NCI-H2171 treated with DMSO at 0.1 percent for 48 hours (cell line): ENCODE measurements at regions not wholly inside any gene's neighbourhood (a gene's known extent, or its start where the extent isn't known, plus 50 kb on each side); places are given as distances from the start of the nearest gene placed in this dataset.

Experiments
- DNase-seq: peaks from one replicate; lab custom pipeline; 2025; lab: John Stamatoyannopoulos, UW

GRCh38 chr4:18250564-18250963 is 229.0 kb upstream of the LCORL start:
- no peak for DNase-seq

GRCh38 chr4:18248611-18249010 is 227.1 kb upstream of the LCORL start:
- no peak for DNase-seq

GRCh38 chr4:18247189-18247588 is 225.6 kb upstream of the LCORL start:
- DNase-seq, result no peak

- DNase-seq, result peak; percentile 21
These were observed 221.6 kb upstream of the LCORL start for GRCh38 chr4:18242919-18243693.

GRCh38 chr4:18241727-18242126 is 220.2 kb upstream of the LCORL start:
- DNase-seq, result no peak

GRCh38 chr4:18234108-18234507 is 212.6 kb upstream of the LCORL start:
- DNase-seq, result no peak

GRCh38 chr4:18231726-18232125 is 210.2 kb upstream of the LCORL start:
- no peak for DNase-seq

- no peak for DNase-seq
These were observed 206.3 kb upstream of the LCORL start for GRCh38 chr4:18227880-18228279.

GRCh38 chr4:18214411-18215055 is 193.0 kb upstream of the LCORL start:
- no peak for DNase-seq

GRCh38 chr4:18213576-18214198 is 192.1 kb upstream of the LCORL start:
- DNase-seq, result no peak

GRCh38 chr4:18209448-18209847 is 187.9 kb upstream of the LCORL start:
- DNase-seq, result no peak

- DNase-seq, result peak; percentile 62
These were observed 182.4 kb upstream of the LCORL start for GRCh38 chr4:18203966-18204365.

- peak; percentile 89 for DNase-seq
These were observed 180.9 kb upstream of the LCORL start for GRCh38 chr4:18202486-18202885.

GRCh38 chr4:18201885-18202284 is 180.3 kb upstream of the LCORL start:
- DNase-seq, result peak; percentile 27

GRCh38 chr4:18198653-18199052 is 177.1 kb upstream of the LCORL start:
- DNase-seq, result no peak

GRCh38 chr4:18197467-18197866 is 175.9 kb upstream of the LCORL start:
- DNase-seq, result no peak

GRCh38 chr4:18194278-18194677 is 172.7 kb upstream of the LCORL start:
- no peak for DNase-seq

GRCh38 chr4:18192901-18193300 is 171.3 kb upstream of the LCORL start:
- peak; percentile 50 for DNase-seq

- DNase-seq, result no peak
These were observed 163.9 kb upstream of the LCORL start for GRCh38 chr4:18185491-18185890.

GRCh38 chr4:18180892-18181291 is 159.3 kb upstream of the LCORL start:
- DNase-seq, result no peak

- no peak for DNase-seq
These were observed 158.6 kb upstream of the LCORL start for GRCh38 chr4:18180122-18180521.

GRCh38 chr4:18171896-18172295 is 150.3 kb upstream of the LCORL start:
- no peak for DNase-seq

- DNase-seq, result no peak
These were observed 146.3 kb upstream of the LCORL start for GRCh38 chr4:18167831-18168230.
